Heart left ventricle (tissue), 16 donors: ENCODE measurements at regions not wholly inside any gene's neighbourhood (a gene's known extent, or its start where the extent isn't known, plus 50 kb on each side); places are given as distances from the start of the nearest gene placed in this dataset.

Source experiments
- ATAC-seq, 4 donors: fragments of 200-7000 bp; cut with Tn5 transposase; one replicate each; pipeline ENCODE4 v1.9.1; 2020 to 2022; ENCODE audit warnings: moderate library complexity in 4 of 4, mild to moderate bottlenecking in 3 of 4, moderate number of reproducible peaks in 1 of 4
- DNase-seq, 5 donors: peaks; one replicate each; pipeline ENCODE4 v3.0.0-alpha.2; 2020
- H3K27ac ChIP-seq, 12 donors: fragments of 200-600 bp; sonication (generic) in 4 of 12; one replicate each; pipeline versions ENCODE4 v1.5.0 to v1.8.0; 2016 to 2022; ENCODE audit warnings: mild to moderate bottlenecking in 2 of 12
- H3K27me3 ChIP-seq, 9 donors: fragments of 200-600 bp; sonication (generic) in 2 of 9; one replicate each; pipeline versions ENCODE4 v1.5.1 to v1.8.0; 2016 to 2022; ENCODE audit warnings: mild to moderate bottlenecking in 3 of 9
- H3K36me3 ChIP-seq, 9 donors: fragments of 200-600 bp; sonication (generic) in 2 of 9; one replicate each; pipeline versions ENCODE4 v1.5.0 to v1.8.0; 2018 to 2022; ENCODE audit warnings: mild to moderate bottlenecking in 2 of 9
- H3K4me1 ChIP-seq, 12 donors: fragments of 200-600 bp; sonication (generic) in 4 of 12; one replicate each; pipeline versions ENCODE4 v1.5.0 to v1.8.0; 2016 to 2022; ENCODE audit warnings: mild to moderate bottlenecking in 3 of 12
- H3K4me3 ChIP-seq, 12 donors: fragments of 200-600 bp; sonication (generic) in 4 of 12; one replicate each; pipeline versions ENCODE4 v1.5.0 to v1.8.0; 2017 to 2022; ENCODE audit warnings: mild to moderate bottlenecking in 9 of 12, moderate library complexity in 4 of 12
- H3K9me3 ChIP-seq, 12 donors: fragments of 200-600 bp; sonication (generic) in 4 of 12; one replicate each; pipeline versions ENCODE4 v1.5.0 to v1.8.0; 2016 to 2022; ENCODE audit warnings: mild to moderate bottlenecking in 1 of 12
- CTCF ChIP-seq, 12 donors: fragments of 200-600 bp; sonication (generic) in 4 of 12; IDR thresholded peaks; one replicate each; pipeline versions ENCODE4 v1.5.0 to v1.8.0; 2018 to 2022; ENCODE audit warnings: antibody characterized with exemption in 12 of 12, mild to moderate bottlenecking in 5 of 12
- POLR2A ChIP-seq, 2 donors: fragments of 450-650 bp; IDR thresholded peaks; one replicate each; pipeline ENCODE4 v1.6.1; 2017; ENCODE audit warnings: antibody characterized with exemption in 2 of 2, mild to moderate bottlenecking in 2 of 2, moderate library complexity in 2 of 2
- WGBS, 4 donors: extraction: QIAGEN DNeasy Blood & Tissue Kit in 2 of 4; methylation state at CpG; one replicate each; pipeline versions ENCODE4 v1.1.5 to v1.1.7; 2013 to 2018; 5-methylcytosine and 5-hydroxymethylcytosine counted together
- intact Hi-C, 10 donors: fragments of 100-400 bp; cut with DNase I; formaldehyde crosslinking; loops; one replicate each; pipeline versions ENCODE4 v1.11.1 to v1.14.2; 2022
- donor health status: ischemic (EF 13 %, LVEDD 7.1; RV severe dilation, severe dysfunction).
- donor health status: healthy with polysubstance abuse.
- donor health status: DM: no; HTN: yes; CAD: no.
- donor health status: DM: no; HTN: no; CAD: no.
- donor health status: ischemic (EF 25% LVEDD 6.9; RV normal size, moderate dysfunction).
- donor health status: ischemic (EF 25% LVEDD 5.7; RV mildly dilated, moderate dysfunction).
- donor health status: healthy.
- donor health status: DM: yes; HTN: yes; CAD: no.
- donor health status: ischemic (EF 35%, LVEDD 5.7; RV mildly dilated, moderate dysfunction).
- donor health status: nonischemic (EF 11% LVEDD 7.7; RV severe dilation, severe dysfunction).
- donor health status: DM: yes; HTN: yes; CAD: no.
- donor health status: PGD.
- donor health status: ischemic (EF 29% LVEDD 5.4; RV normal size, mild dysfunction).
- donor health status: nonischemic (EF 23%, LVEDD 6.1; RV moderate dilation, normal function).

- ATAC-seq, result no peak
- TF ChIP-seq CTCF (IDR thresholded peaks at IDR 0.05), result no peak
- no peak for TF ChIP-seq POLR2A (IDR thresholded peaks at IDR 0.05)
Measured at GRCh38 chr11:90770007-90770406, 547.2 kb upstream of the CHORDC1 start.

GRCh38 chr11:90766121-90766520, 543.3 kb upstream of the CHORDC1 start:
- no peaks in the 10 kb centered on the region for H3K36me3 ChIP-seq
- WGBS, 4 donors, result 68 to 73% (median 72%) methylated on average over 3 of the region's 3 CpGs
- no peaks in the 10 kb centered on the region for H3K9me3 ChIP-seq
- intact Hi-C loops, result loop anchor here in 2 of 10 donors (2.0 to 10.0 kb wide), 2 partner anchors 13 to 61 kb away; no protein-coding TSS in a partner anchor
- ATAC-seq (no peak), DNase-seq (no peak)
- TF ChIP-seq POLR2A (IDR thresholded peaks at IDR 0.05) (no peak), CTCF (IDR thresholded peaks at IDR 0.05) (no peak)
- H3K4me3 ChIP-seq, result no peak overlapping the region
- no peaks in the 10 kb centered on the region for H3K4me1 ChIP-seq
- no peak overlapping the region for H3K27ac ChIP-seq
- no peaks in the 10 kb centered on the region for H3K27me3 ChIP-seq

More at GRCh38 chr11:90770007-90770406, 547.2 kb upstream of the CHORDC1 start:
- Histone ChIP-seq H3K4me3 (no peak overlapping the region), H3K9me3 (peaks cover 0 to 19% (median 0%) of the 10 kb centered on the region in 12 donors), H3K27me3 (no peaks in the 10 kb centered on the region), H3K27ac (no peak overlapping the region), H3K36me3 (no peaks in the 10 kb centered on the region), H3K4me1 (no peaks in the 10 kb centered on the region)
- intact Hi-C loops, result no loop called here
- WGBS, 4 donors, result 83 to 97% (median 87%) methylated on average over 3 of the region's 3 CpGs
- no peak for DNase-seq

GRCh38 chr11:90764691-90765090, 541.8 kb upstream of the CHORDC1 start:
- no peak for ATAC-seq
- no peaks in the 10 kb centered on the region for H3K27me3 ChIP-seq
- H3K27ac ChIP-seq, result no peak overlapping the region
- no peak for TF ChIP-seq CTCF (IDR thresholded peaks at IDR 0.05)
- TF ChIP-seq POLR2A (IDR thresholded peaks at IDR 0.05), result no peak
- WGBS, 4 donors, result 82 to 91% (median 89%) methylated on average over 4 of the region's 4 CpGs
- no peaks in the 10 kb centered on the region for H3K36me3 ChIP-seq
- no peak overlapping the region for H3K4me3 ChIP-seq
- intact Hi-C loops, result loop anchor here in 1 of 10 donors (10.0 kb wide), 1 partner anchor 60 kb away; no protein-coding TSS in a partner anchor
- H3K9me3 ChIP-seq, result no peaks in the 10 kb centered on the region
- DNase-seq, result no peak
- no peaks in the 10 kb centered on the region for H3K4me1 ChIP-seq

- WGBS, 4 donors, result 80 to 89% (median 87%) methylated on average over 4 of the region's 4 CpGs
- intact Hi-C loops, result no loop called here
- no peak for ATAC-seq
Measured at GRCh38 chr11:90757849-90758494, 535.1 kb upstream of the CHORDC1 start.

More at GRCh38 chr11:90757849-90758494, 535.1 kb upstream of the CHORDC1 start:
- no peak for TF ChIP-seq POLR2A (IDR thresholded peaks at IDR 0.05)
- no peak for TF ChIP-seq CTCF (IDR thresholded peaks at IDR 0.05)
- Histone ChIP-seq H3K9me3 (no peaks in the 10 kb centered on the region), H3K4me3 (no peak overlapping the region), H3K27me3 (no peaks in the 10 kb centered on the region), H3K27ac (no peak overlapping the region), H3K36me3 (no peaks in the 10 kb centered on the region), H3K4me1 (no peaks in the 10 kb centered on the region)
- no peak for DNase-seq
